AG04449 (cell line): ENCODE measurements at regions not wholly inside any gene's neighbourhood (a gene's known extent, or its start where the extent isn't known, plus 50 kb on each side); places are given as distances from the start of the nearest gene placed in this dataset.
"Not testable (repeated sequence)": the region's sequence is repeated elsewhere in the genome, so short reads cannot be mapped to it uniquely, and the experiment has no call there.

Experiments
- CTCF ChIA-PET: fragments of 350-600 bp; formaldehyde crosslinking; extraction: SDS; loops from one replicate; lab custom pipeline; 2021; ENCODE audit warnings: antibody characterized with exemption; lab: Yijun Ruan, JAX
- POLR2A ChIA-PET: fragments of 400-600, 350-600 bp; formaldehyde crosslinking; extraction: SDS; loops from one replicate; lab custom pipeline; 2020; ENCODE audit warnings: antibody characterized with exemption, inconsistent platforms; lab: Yijun Ruan, JAX
- DNase-seq: peaks from one replicate; pipeline ENCODE4 v3.0.0-alpha.2; 2010; ENCODE audit warnings: low read depth, low spot score
- H3K4me3 ChIP-seq: 2 replicates; pipeline ENCODE4 v1.5.1; 2011; ENCODE audit warnings: low read depth, mild to moderate bottlenecking, control low read depth, low read length
- CTCF ChIP-seq: IDR thresholded peaks from one replicate; pipeline ENCODE4 v1.5.1; 2011; ENCODE audit warnings: mild to moderate bottlenecking, moderate library complexity, low read length, control low read depth, inconsistent platforms; ENCODE audit not compliant: insufficient read depth; ENCODE audit errors: missing control alignments

GRCh38 chr9:3743901-3744413 is 218.2 kb upstream of the RFX3 start:
- DNase-seq, result no peak
- ChIA-PET CTCF (interaction anchor here (1.2 to 1.9 kb wide), 3 partner anchors 10 to 623 kb away, joined by 3 to 6 read pairs (median 4); no protein-coding TSS in a partner anchor), POLR2A (no interaction called here)
- no peak overlapping the region for H3K4me3 ChIP-seq
- no peak for TF ChIP-seq CTCF

DNA sequence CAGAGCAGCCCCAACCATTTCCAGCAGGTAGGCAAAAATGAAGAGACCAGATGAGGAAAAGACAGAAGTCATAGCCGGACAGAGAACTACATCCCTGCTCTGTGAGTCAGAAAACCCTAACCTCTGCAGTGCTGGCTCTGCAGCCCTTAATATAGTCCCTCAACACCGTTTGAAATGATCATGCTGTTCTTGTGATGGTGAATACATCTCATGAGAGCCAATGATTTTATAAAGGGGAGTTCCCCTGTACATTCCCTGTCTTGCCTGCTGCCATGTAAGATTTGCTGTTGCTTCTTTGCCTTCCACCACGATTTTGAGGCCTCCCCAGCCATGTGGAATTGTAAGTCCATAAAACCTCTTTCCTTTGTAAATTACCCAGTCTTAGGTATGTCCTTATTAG is 216.8 kb upstream of the RFX3 start:
- ChIA-PET CTCF (interaction anchor here (0.6 to 1.8 kb wide), 4 partner anchors 9 to 632 kb away, joined by 3 to 4 read pairs (median 4); no protein-coding TSS in a partner anchor), POLR2A (no interaction called here)
- H3K4me3 ChIP-seq, result no peak overlapping the region
- no peak for TF ChIP-seq CTCF
- no peak for DNase-seq

DNA sequence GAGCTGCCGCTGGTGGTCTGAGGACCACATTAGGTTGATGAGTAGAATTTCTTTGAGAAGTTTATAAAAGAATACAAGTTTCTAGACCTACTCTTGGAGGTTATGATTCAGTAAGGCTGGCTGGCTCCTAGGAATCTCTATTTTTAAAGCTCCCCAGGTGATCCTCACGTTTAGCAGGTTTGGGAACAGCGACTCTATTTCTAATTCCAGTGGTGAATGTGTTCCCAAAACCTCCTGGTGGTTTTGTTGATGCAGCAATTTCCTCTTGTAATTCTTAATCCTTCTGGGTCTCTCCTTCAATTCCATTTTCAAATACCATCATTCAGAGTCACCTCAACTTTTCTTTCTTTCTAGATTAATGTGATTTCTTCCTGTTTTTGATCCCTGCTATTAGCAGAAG is 215.9 kb upstream of the RFX3 start:
- POLR2A ChIA-PET, result no interaction called here
- no peak for DNase-seq
- CTCF ChIA-PET, result interaction anchor here (1.1 to 1.8 kb wide), 3 partner anchors 8 to 633 kb away, joined by 3 to 4 read pairs (median 4); no protein-coding TSS in a partner anchor
- H3K4me3 ChIP-seq, result no peak overlapping the region
- no peak for TF ChIP-seq CTCF

DNA sequence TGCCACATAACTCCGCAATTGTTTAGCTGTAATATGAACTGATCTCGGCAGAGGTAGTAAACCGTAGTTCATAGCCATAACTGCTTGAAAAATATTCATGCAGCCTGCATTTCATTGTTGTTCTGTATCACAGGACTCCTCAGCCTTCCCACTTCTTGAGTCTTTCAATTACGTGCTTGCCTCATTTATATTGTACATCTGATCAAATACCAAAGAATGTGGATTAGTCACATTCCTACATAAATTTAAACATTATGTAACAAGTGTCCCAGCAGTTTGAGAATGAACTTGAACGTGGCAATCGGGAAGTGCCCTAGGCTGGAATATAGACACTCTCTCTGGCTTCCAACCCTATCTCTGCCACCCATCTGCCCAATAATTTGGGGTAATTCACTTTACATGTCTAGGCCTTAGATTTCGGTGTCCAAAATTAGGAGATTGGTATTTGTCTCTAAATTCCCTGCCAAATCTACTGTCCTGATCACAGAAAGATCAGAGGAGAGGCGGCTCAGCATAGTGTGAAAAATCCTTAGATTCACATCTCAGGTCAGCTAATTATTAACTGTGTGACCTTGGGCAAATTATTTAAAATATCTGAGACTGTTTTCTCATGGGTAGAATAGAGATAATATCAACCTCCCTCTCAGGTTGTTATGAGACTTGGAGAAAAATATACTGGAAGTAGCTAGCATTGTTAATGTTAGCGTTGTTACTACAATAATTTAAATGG is 215.1 kb upstream of the RFX3 start:
- no peak for DNase-seq
- H3K4me3 ChIP-seq, result no peak overlapping the region
- ChIA-PET POLR2A (no interaction called here), CTCF (interaction anchor here (1.7 to 1.8 kb wide), 2 partner anchors 598 to 634 kb away, joined by 4 to 5 read pairs; no protein-coding TSS in a partner anchor)
- no peak for TF ChIP-seq CTCF

GRCh38 chr9:3736161-3736560 is 210.4 kb upstream of the RFX3 start:
- H3K4me3 ChIP-seq, result no peak overlapping the region
- TF ChIP-seq CTCF, result no peak
- ChIA-PET POLR2A (no interaction called here), CTCF (interaction anchor here (1.0 to 5.5 kb wide), 2 partner anchors 341 to 630 kb away, joined by 3 to 27 read pairs; no protein-coding TSS in a partner anchor)
- DNase-seq, result no peak

DNA sequence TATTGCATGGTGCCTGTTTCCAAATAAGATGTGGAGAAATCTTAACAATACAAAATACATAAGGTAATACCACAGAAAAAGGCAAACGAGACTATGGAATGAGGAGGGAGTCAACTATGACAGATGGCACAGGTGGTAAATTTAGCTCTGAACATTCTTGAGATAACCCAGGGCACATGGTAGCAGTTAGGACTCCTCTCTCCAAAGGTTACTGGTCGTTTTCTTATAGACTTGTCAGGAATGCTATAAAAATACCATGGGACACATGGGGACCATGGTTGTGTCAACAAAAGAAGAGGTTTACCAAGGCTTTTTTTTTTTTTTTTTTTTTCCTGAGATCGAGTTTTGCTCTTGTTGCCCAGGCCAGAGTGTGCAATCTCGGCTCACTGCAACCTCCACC is 209.4 kb upstream of the RFX3 start:
- no peak for TF ChIP-seq CTCF
- POLR2A ChIA-PET, result no interaction called here
- no peak for DNase-seq
- H3K4me3 ChIP-seq, result no peak overlapping the region
- CTCF ChIA-PET, result interaction anchor here (2.3 to 5.5 kb wide), 3 partner anchors 13 to 631 kb away, joined by 9 to 30 read pairs (median 27); no protein-coding TSS in a partner anchor

GRCh38 chr9:3733527-3734262 is 207.9 kb upstream of the RFX3 start:
- POLR2A ChIA-PET, H3K4me3 ChIP-seq, DNase-seq: not testable (repeated sequence)
- CTCF ChIA-PET, result interaction anchor here (0.8 to 5.5 kb wide), 13 partner anchors 8 to 642 kb away, joined by 3 to 30 read pairs (median 4); no protein-coding TSS in a partner anchor
